T-helper 2 cell treated with Interferon-gamma antibody and Interleukin-4, amounts not matched to agents 5 μg/mL and 100 μg/mL, for 36 hours (primary cell): ENCODE measurements at regions not wholly inside any gene's neighbourhood (a gene's known extent, or its start where the extent isn't known, plus 50 kb on each side); places are given as distances from the start of the nearest gene placed in this dataset.

ENCODE experiments used
- DNase-seq: peaks from one replicate; pipeline ENCODE4 v3.0.0; 2021; ENCODE audit warnings: low spot score
- H3K27ac Mint-ChIP-seq: one replicate; pipeline ENCODE4 v1.8.0; 2021; ENCODE audit warnings: mild to moderate bottlenecking, mixed read lengths
- H3K27me3 Mint-ChIP-seq: one replicate; pipeline ENCODE4 v1.8.0; 2021; ENCODE audit warnings: low read depth, mixed read lengths
- H3K36me3 Mint-ChIP-seq: one replicate; pipeline ENCODE4 v1.8.0; 2021; ENCODE audit warnings: low read depth, mixed read lengths
- H3K4me1 Mint-ChIP-seq: one replicate; pipeline ENCODE4 v1.8.0; 2021; ENCODE audit warnings: low read depth, mixed read lengths
- H3K4me3 Mint-ChIP-seq: one replicate; pipeline ENCODE4 v1.8.0; 2022; ENCODE audit warnings: mild to moderate bottlenecking, moderate library complexity, mixed read lengths
- H3K9me3 Mint-ChIP-seq: one replicate; pipeline ENCODE4 v1.8.0; 2021; ENCODE audit warnings: mixed read lengths

DNA sequence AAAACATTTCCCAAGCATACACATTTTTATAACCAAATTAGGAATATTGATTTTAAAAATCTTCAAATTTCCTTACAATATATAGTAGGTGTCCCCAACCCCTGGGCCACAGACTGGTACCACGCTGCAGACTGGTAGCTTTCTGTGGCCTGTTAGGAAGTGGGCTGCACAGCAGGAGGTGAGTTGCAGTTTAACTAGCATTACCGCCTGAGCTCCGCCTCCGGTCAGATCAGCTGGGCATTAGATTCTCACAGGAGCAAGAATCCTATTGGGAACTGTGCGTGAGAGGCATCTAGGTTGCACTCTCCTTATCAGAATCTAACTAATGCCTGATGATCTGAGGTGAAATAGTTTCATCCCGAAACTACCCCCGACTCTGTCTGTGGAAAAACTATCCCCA, 62.1 kb downstream of the ZWINT start:
- H3K27me3 Mint-ChIP-seq, result no peaks in the 10 kb centered on the region
- H3K27ac Mint-ChIP-seq, result no peak overlapping the region
- H3K4me3 Mint-ChIP-seq, result no peak overlapping the region
- peaks cover 3% of the 10 kb centered on the region for H3K9me3 Mint-ChIP-seq
- H3K36me3 Mint-ChIP-seq, result no peaks in the 10 kb centered on the region
- H3K4me1 Mint-ChIP-seq, result no peaks in the 10 kb centered on the region
- DNase-seq, result no peak

GRCh38 chr10:56296618-56297017, 64.4 kb downstream of the ZWINT start:
- Mint-ChIP-seq H3K36me3 (no peaks in the 10 kb centered on the region), H3K27me3 (no peaks in the 10 kb centered on the region), H3K27ac (no peak overlapping the region)

DNA sequence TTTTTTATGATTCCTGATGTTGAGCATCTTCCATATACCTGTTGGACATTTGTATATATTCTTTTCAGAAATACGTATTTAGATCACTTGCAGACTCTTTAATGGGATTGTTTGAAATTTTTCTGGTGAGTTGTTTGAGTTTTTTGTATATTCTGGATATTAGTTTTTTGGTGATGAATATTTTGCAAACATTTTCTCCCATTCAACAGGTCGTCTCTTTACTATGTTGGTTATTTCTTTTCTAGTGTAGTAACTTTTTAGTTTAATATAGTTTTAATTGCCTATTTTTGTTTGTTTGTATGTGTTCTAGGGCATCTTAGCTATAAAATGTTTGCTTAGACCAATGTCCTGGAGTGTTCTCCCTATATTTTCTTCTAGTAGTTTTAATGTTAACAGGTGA, 72.7 kb downstream of the ZWINT start:
- Mint-ChIP-seq H3K27ac (no peak overlapping the region), H3K36me3 (no peaks in the 10 kb centered on the region), H3K4me3 (no peak overlapping the region), H3K4me1 (no peaks in the 10 kb centered on the region), H3K27me3 (no peaks in the 10 kb centered on the region), H3K9me3 (peaks cover 11% of the 10 kb centered on the region)
- no peak for DNase-seq

More at GRCh38 chr10:56296618-56297017, 64.4 kb downstream of the ZWINT start:
- Mint-ChIP-seq H3K9me3 (peaks cover 9% of the 10 kb centered on the region), H3K4me1 (no peaks in the 10 kb centered on the region), H3K4me3 (no peak overlapping the region)
- no peak for DNase-seq

DNA sequence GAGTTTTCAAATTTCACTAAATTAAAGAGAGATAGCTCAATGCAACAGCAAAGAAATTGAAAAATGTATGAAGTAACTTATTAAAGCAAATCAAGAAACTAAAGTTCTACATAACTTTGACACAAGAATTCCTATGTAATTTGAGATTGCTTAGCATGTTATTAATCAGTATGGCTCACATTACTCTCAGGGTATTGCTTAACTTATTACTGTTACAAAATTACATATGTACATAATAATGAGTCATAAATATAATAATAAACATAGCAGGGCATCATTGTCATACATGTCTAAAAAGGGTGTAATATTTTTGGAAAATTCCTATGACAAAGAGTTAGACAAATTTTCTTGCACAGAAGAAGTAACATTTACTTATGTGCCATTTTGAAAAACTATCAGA, 75.0 kb downstream of the ZWINT start:
- DNase-seq, result no peak
- Mint-ChIP-seq H3K4me1 (no peaks in the 10 kb centered on the region), H3K9me3 (peaks cover 4% of the 10 kb centered on the region), H3K36me3 (no peaks in the 10 kb centered on the region), H3K4me3 (no peak overlapping the region), H3K27ac (no peak overlapping the region), H3K27me3 (no peaks in the 10 kb centered on the region)

DNA sequence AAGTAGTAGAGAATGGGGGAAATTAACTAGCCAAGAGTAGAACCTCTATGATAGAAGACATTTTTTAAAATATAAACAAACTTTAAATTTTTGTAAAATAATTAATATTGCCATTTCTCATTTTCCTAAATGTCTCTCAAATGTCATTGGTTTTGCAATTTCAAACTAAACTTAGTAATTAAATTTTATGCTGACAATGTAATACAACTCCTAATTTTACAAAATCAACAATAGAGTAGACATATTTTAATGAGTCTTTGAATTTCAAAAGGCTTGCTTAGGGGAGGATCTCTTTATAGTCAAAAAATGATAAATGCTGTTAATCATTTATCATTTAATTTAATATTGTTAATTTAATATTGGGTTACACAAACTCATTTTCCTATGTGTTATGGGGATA, 81.8 kb downstream of the ZWINT start:
- H3K9me3 Mint-ChIP-seq, result no peaks in the 10 kb centered on the region
- no peak overlapping the region for H3K27ac Mint-ChIP-seq
- H3K4me1 Mint-ChIP-seq, result no peaks in the 10 kb centered on the region
- H3K36me3 Mint-ChIP-seq, result no peaks in the 10 kb centered on the region
- H3K27me3 Mint-ChIP-seq, result no peaks in the 10 kb centered on the region
- DNase-seq, result no peak
- no peak overlapping the region for H3K4me3 Mint-ChIP-seq

GRCh38 chr10:56269181-56269580, 91.9 kb downstream of the ZWINT start:
- Mint-ChIP-seq H3K36me3 (no peaks in the 10 kb centered on the region), H3K9me3 (no peaks in the 10 kb centered on the region), H3K4me1 (no peaks in the 10 kb centered on the region), H3K27me3 (no peaks in the 10 kb centered on the region), H3K4me3 (no peak overlapping the region), H3K27ac (no peak overlapping the region)
- DNase-seq, result no peak

DNA sequence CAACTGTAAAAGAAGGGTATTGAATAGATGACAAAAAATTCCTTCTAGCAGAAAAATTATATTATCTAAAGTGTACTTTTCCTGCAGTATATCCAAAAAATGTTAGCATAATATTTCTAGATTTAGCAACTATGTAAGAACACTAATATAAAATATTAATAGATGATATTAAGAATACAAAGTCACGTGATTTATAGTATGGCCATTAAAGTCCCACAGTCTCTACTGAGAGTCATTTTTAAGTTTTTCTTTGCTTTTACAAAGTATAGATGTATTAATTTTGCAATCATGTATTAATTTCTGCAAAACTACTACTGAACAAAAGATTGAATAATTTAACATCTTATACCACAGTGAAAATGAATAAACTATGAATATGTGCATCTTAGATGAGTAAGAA, 94.9 kb downstream of the ZWINT start:
- Mint-ChIP-seq H3K4me3 (no peak overlapping the region), H3K27me3 (no peaks in the 10 kb centered on the region), H3K27ac (no peak overlapping the region), H3K9me3 (peaks cover 4% of the 10 kb centered on the region), H3K4me1 (no peaks in the 10 kb centered on the region), H3K36me3 (no peaks in the 10 kb centered on the region)
- no peak for DNase-seq

GRCh38 chr10:56258991-56259390, 102.1 kb downstream of the ZWINT start:
- H3K4me1 Mint-ChIP-seq, result no peaks in the 10 kb centered on the region
- H3K27me3 Mint-ChIP-seq, result no peaks in the 10 kb centered on the region
- peaks cover 6% of the 10 kb centered on the region for H3K9me3 Mint-ChIP-seq
- H3K36me3 Mint-ChIP-seq, result no peaks in the 10 kb centered on the region
- no peak overlapping the region for H3K4me3 Mint-ChIP-seq
- DNase-seq, result no peak
- no peak overlapping the region for H3K27ac Mint-ChIP-seq

GRCh38 chr10:56258378-56258777, 102.7 kb downstream of the ZWINT start:
- no peak for DNase-seq
- Mint-ChIP-seq H3K9me3 (peaks cover 9% of the 10 kb centered on the region), H3K4me3 (no peak overlapping the region), H3K4me1 (no peaks in the 10 kb centered on the region), H3K27ac (no peak overlapping the region), H3K36me3 (no peaks in the 10 kb centered on the region), H3K27me3 (no peaks in the 10 kb centered on the region)

- H3K4me1 Mint-ChIP-seq, result no peaks in the 10 kb centered on the region
- peaks cover 10% of the 10 kb centered on the region for H3K9me3 Mint-ChIP-seq
- no peak overlapping the region for H3K4me3 Mint-ChIP-seq
- no peak for DNase-seq
- no peak overlapping the region for H3K27ac Mint-ChIP-seq
- H3K36me3 Mint-ChIP-seq, result no peaks in the 10 kb centered on the region
- H3K27me3 Mint-ChIP-seq, result no peaks in the 10 kb centered on the region
Measured at GRCh38 chr10:56255298-56255697, 105.8 kb downstream of the ZWINT start.

DNA sequence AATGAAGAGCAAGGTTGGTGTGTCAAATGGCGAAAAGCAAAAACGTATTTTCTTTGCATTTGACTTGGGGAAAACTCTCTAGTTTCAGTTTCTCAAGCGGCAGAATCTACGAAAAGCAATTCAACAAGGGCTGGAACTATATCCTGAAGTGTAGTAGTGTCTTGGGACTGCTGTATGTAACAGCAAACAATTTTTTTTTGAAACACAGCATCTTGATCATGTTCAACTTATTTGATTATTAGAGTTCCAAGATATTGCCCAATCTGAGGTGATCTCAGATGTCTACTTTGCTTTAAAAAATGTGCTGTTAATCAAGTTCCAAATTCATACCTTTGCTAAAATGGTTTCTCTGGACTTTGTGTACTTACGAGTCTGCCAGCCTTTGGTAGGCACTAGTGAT, 120.6 kb downstream of the ZWINT start:
- DNase-seq, result no peak
- H3K36me3 Mint-ChIP-seq, result no peaks in the 10 kb centered on the region
- no peaks in the 10 kb centered on the region for H3K9me3 Mint-ChIP-seq
- H3K4me3 Mint-ChIP-seq, result no peak overlapping the region
- H3K27me3 Mint-ChIP-seq, result no peaks in the 10 kb centered on the region
- H3K4me1 Mint-ChIP-seq, result no peaks in the 10 kb centered on the region
- H3K27ac Mint-ChIP-seq, result no peak overlapping the region

- peaks cover 3% of the 10 kb centered on the region for H3K9me3 Mint-ChIP-seq
- H3K4me3 Mint-ChIP-seq, result no peak overlapping the region
- H3K27ac Mint-ChIP-seq, result no peak overlapping the region
- H3K27me3 Mint-ChIP-seq, result no peaks in the 10 kb centered on the region
- no peaks in the 10 kb centered on the region for H3K36me3 Mint-ChIP-seq
- H3K4me1 Mint-ChIP-seq, result no peaks in the 10 kb centered on the region
- DNase-seq, result no peak
Measured at GRCh38 chr10:56231436-56231835, 129.6 kb downstream of the ZWINT start.

DNA sequence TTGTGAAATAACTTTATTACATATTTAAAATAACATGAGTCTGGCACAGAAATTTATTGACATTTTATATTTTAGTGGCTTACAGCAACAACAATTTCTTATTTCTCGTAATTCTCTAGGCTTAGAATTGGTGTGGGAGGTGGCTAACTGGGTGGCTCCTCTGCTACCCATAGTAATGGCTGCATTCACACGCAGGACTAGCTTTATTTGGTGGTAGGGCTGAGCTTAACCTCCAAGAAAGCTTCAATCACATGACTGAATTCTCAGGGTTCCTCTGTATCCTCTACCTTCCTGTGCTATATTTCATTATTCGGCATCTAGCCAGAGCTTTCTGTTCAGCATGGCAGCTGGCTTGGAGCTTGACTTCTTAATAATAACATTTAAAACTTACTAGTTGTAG, 138.8 kb downstream of the ZWINT start:
- H3K27me3 Mint-ChIP-seq, result no peaks in the 10 kb centered on the region
- no peaks in the 10 kb centered on the region for H3K9me3 Mint-ChIP-seq
- H3K4me1 Mint-ChIP-seq, result no peaks in the 10 kb centered on the region
- DNase-seq, result no peak
- H3K36me3 Mint-ChIP-seq, result no peaks in the 10 kb centered on the region
- no peak overlapping the region for H3K27ac Mint-ChIP-seq
- no peak overlapping the region for H3K4me3 Mint-ChIP-seq

DNA sequence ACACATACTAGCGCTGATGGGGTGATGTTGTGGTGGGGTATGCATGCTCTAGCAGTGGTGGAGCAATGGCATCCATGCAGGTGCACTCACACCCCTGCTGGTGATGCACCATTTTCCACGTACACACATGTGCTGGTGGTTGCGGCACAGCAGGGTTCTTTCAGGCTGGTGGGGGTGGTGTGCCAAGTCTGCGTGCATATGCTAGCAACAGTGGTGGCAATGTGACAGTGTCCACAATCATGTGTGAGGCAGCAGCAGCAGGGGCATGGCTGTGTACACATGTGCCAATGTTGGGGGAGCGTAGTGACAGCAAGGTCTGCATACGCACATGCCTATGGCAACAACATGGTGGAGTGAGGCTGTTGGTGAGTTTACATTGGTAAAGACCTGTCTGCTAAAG, 148.1 kb downstream of the ZWINT start:
- Mint-ChIP-seq H3K36me3 (no peaks in the 10 kb centered on the region), H3K27me3 (no peaks in the 10 kb centered on the region), H3K4me1 (no peaks in the 10 kb centered on the region), H3K4me3 (no peak overlapping the region), H3K9me3 (peaks cover 37% of the 10 kb centered on the region), H3K27ac (no peak overlapping the region)
- DNase-seq, result no peak

- DNase-seq, result no peak
- H3K27ac Mint-ChIP-seq, result no peak overlapping the region
- H3K36me3 Mint-ChIP-seq, result no peaks in the 10 kb centered on the region
- no peaks in the 10 kb centered on the region for H3K27me3 Mint-ChIP-seq
- H3K9me3 Mint-ChIP-seq, result peaks cover 33% of the 10 kb centered on the region
- no peak overlapping the region for H3K4me3 Mint-ChIP-seq
- H3K4me1 Mint-ChIP-seq, result no peaks in the 10 kb centered on the region
Measured at GRCh38 chr10:56181607-56182006, 179.5 kb downstream of the ZWINT start.
